DMS153 (cell line): ENCODE measurements at regions not wholly inside any gene's neighbourhood (a gene's known extent, or its start where the extent isn't known, plus 50 kb on each side); places are given as distances from the start of the nearest gene placed in this dataset.

Experiments used
- DNase-seq: peaks from one replicate; lab custom pipeline; 2025; lab: John Stamatoyannopoulos, UW

DNA sequence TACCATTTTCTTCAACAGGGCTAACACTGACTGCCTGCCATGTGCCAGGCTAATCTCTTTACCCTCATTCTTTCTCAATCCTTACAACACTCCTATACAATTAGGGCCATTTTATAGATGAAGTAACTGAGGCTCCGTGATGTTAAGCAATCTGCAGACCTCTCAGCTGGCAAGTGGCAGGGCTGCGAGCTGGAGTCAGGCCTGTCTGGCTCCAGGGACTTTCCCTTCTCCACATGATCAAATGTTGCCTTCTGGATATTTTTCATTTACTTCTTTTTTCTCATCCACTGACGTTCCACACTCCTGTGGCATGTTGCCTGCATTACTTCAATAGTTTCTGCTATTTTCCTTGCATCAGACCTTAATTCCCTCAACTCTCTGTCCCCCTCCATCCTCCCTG, 55.2 kb upstream of the TAGAP start:
- no peak for DNase-seq

- DNase-seq = no peak
Observed at GRCh38 chr6:159099276-159099675, 54.5 kb upstream of the TAGAP start.

GRCh38 chr6:159098636-159099106, 53.9 kb upstream of the TAGAP start:
- DNase-seq = no peak

- no peak for DNase-seq
Observed at GRCh38 chr6:159097256-159097655, 52.5 kb upstream of the TAGAP start.

GRCh38 chr6:159095616-159096015, 50.8 kb upstream of the TAGAP start:
- DNase-seq = no peak

DNA sequence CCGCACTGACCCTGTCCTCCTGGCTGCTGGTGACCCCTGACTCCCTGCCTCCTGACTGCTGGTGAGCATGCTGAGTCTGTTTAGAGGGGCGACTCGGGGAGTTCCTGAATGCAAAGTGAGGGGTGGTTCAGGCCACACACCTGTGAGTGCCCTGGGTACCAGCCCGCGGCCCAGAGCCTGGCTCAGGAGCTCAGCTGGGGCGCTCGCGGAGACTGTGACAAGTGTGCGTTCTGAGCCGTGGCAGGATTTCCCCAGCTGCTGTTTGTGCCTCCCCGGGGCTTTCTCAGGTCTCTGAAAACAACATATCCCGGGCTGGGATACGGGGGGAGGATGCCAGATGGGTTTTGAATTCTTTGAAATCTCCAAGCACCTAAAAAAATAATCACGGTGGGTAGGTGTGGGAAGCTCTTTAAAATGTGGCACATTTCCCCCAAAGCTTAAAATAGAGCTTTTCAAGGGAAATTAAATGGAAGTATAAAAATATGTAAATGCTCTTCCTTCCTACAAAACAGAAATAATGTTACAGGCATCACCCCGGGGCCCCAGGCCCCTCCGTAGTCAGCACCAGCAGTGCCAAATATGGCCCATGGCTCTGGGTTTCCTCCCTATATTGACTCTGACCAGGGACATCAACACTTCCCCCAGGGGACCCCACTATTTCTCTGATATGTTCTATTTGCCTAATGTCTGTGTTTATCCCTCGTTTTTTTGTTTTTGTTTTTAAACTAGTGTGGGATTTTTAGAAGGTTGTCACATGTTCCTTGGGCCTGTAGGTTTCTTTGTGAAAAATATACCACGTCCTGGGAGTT, 49.9 kb upstream of the TAGAP start:
- no peak for DNase-seq
